GM13976 (cell line): ENCODE measurements at regions not wholly inside any gene's neighbourhood (a gene's known extent, or its start where the extent isn't known, plus 50 kb on each side); places are given as distances from the start of the nearest gene placed in this dataset.

Experiments
- DNase-seq: peaks from one replicate; pipeline ENCODE4 v3.0.0; 2012; ENCODE audit warnings: low spot score
- in situ Hi-C: fragments of 300-500 bp; cut with MboI; formaldehyde crosslinking; loops from one replicate; pipeline ENCODE4 v1.12.0; 2022; ENCODE audit warnings: low sequenced_read_pairs, mixed read lengths, inconsistent platforms; ENCODE audit not compliant: unreplicated experiment
- TF ChIP-seq, protein P1 (sequence below): IDR thresholded peaks from 2 replicates; pipeline ENCODE4 v1.5.1; 2012; ENCODE audit warnings: borderline replicate concordance, mild to moderate bottlenecking; ENCODE audit not compliant: insufficient read depth; ENCODE audit errors: extremely low read depth, missing control alignments, control extremely low read depth

DNA sequence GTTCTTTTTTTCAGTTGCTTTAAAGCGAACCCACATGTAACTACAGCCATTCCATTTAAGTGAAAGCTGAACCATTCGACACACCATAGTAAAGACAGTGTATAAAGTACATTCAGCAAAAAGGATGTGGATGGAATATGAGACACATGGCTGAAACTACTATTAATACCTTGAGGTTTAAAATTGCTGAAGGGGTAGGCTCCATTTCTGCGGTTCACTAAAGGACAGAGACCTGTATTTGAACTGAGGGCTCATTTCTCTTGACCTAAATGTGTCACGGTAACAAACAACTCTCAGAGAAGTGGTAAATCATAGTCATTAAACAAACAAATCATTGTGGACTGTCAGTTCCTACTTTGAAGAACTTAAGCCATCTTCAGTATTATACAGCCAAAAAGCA is 1085.6 kb upstream of the TENM3 start:
- TF ChIP-seq, protein P1, sequence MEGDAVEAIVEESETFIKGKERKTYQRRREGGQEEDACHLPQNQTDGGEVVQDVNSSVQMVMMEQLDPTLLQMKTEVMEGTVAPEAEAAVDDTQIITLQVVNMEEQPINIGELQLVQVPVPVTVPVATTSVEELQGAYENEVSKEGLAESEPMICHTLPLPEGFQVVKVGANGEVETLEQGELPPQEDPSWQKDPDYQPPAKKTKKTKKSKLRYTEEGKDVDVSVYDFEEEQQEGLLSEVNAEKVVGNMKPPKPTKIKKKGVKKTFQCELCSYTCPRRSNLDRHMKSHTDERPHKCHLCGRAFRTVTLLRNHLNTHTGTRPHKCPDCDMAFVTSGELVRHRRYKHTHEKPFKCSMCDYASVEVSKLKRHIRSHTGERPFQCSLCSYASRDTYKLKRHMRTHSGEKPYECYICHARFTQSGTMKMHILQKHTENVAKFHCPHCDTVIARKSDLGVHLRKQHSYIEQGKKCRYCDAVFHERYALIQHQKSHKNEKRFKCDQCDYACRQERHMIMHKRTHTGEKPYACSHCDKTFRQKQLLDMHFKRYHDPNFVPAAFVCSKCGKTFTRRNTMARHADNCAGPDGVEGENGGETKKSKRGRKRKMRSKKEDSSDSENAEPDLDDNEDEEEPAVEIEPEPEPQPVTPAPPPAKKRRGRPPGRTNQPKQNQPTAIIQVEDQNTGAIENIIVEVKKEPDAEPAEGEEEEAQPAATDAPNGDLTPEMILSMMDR: no peak
- DNase-seq: no peak
- in situ Hi-C loops: no loop called here

DNA sequence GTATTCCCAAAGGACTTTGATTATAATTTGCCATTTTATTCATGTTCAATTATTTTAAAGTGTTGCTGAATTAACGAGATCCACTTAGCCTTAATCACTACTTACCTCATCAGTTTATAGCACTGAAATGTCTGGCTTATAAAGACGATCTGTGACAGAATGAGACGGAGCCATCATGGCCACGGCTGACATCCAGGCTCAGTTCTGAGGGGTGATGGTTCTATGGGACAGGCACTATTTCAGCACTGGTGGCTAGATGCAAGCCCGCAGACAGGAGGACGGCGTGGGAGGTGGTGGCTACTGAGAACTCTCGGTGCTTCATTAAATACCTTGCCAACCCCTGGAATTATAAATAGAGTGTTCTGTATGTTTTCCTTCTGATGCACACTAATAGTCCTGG is 1084.2 kb upstream of the TENM3 start:
- DNase-seq: no peak
- TF ChIP-seq, protein P1: no peak
- in situ Hi-C loops: no loop called here

DNA sequence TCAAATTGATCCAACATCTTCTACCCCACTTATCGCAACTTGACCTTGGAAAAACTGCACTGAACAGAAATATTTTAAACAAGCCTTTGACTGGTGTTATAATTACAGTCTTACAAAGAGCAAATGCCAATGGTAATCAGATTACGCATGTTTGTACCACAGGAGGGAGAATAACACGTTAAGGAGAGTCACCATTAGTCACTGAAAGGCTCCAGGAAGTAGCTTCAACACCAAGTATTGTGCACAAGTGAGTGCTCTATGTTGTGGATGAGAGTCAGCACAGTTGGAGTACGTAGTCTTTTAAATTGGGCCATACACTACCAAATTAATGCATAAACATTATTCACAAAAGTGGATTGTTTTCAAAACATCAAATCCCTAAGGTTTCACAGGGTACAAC is 1081.5 kb upstream of the TENM3 start:
- in situ Hi-C loops: no loop called here
- TF ChIP-seq, protein P1: no peak
- no peak for DNase-seq

DNA sequence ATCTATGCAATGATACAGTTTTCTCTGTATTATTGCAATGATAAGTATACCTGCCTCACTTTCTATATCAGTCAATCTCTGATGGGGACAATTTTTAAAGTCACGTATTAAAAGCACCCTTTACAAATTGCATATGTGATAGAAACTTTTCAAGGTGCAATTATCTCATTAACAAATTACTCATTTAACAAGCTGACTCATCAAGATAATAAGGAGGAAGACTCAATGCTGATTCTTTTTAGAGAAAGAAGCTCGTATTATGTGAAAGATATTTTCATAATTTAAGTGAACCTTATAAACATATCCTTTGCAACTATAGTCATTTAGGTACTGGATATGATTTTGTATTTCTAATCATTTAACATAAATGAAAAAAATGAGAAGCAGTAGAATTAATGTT is 1080.9 kb upstream of the TENM3 start:
- in situ Hi-C loops: no loop called here
- TF ChIP-seq, protein P1: no peak
- no peak for DNase-seq

DNA sequence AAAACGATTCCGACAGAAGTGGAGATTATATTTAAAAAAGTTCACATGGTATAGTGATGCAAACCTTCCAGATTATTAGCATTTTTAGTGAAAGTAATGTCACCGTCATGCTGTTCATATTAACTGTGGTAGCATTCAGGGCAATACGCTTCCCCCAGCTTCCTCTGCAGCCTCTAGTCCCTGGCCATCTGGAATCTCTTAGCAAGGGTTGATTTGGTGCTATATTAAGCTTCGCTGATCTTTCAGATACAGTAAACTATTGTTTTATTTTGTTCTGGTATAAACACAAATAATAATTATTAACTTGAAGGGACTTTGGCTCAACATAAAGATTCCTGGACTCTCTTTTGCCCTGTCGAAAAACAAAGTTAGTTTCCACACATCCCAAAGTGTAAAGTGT is 1080.5 kb upstream of the TENM3 start:
- TF ChIP-seq, protein P1: no peak
- in situ Hi-C loops: no loop called here
- no peak for DNase-seq

DNA sequence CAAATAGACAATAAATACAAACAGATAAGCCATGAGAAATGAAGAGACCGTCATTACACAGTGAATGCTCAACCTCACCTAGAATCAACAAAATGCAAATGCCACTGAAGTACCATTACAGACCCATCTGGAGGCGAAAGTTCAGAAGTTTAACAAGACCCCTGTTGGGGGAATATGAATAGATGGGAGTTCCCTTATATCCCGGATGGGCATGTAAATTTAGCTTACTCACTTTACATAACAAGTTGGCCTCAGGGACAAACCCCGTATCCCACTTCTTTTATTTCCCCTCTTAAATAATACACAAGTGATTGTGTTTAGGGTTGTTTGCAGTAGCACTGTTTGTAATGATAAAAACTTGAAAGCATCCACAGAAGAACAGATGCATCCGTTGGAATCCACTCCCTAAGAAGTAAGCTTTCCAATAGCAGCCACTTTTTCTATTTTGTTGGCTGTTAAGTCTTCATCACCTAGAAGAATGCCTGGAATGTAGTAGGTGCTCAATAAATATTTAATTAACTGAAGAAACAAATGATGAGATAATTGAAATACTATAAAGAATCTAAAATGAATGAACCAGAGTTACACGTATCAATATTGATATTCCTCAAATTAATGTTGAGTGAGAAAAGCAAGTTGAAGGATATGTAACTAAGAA is 1076.3 kb upstream of the TENM3 start:
- TF ChIP-seq, protein P1: no peak
- no peak for DNase-seq
- in situ Hi-C loops: no loop called here
